ENCODE measurements at regions not wholly inside any gene's neighbourhood (a gene's known extent, or its start where the extent isn't known, plus 50 kb on each side); places are given as distances from the start of the nearest gene placed in this dataset.
"Not testable (repeated sequence)": the region's sequence is repeated elsewhere in the genome, so short reads cannot be mapped to it uniquely, and the experiment has no call there.

- no peak for DNase-seq
These were observed 78.3 kb upstream of the PCSK5 start for GRCh38 chr9:75812141-75812540.

DNA sequence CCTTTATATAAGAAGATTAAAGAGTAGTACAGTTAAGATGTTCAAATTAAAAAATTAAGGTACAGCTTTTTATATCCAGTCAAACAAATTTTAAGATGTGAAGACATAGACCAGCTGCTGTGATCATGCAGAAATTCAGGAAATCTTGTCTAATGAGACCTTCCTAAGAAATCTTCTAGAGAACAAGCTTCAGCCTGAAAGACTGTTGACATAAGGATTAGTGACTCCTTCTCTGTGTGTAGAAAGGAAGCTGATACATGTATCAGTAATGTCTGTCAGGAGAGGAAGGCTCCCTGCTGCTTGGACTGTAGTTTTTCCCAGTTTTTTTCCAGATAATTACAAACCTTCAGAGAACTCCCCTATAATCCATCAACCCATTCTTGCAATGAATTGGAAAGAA lies 75.8 kb upstream of the PCSK5 start:
- no peak for DNase-seq

GRCh38 chr9:75820471-75821115 lies 69.9 kb upstream of the PCSK5 start:
- DNase-seq, result not testable (repeated sequence)

GRCh38 chr9:75823151-75823550 lies 67.3 kb upstream of the PCSK5 start:
- DNase-seq, result no peak

DNA sequence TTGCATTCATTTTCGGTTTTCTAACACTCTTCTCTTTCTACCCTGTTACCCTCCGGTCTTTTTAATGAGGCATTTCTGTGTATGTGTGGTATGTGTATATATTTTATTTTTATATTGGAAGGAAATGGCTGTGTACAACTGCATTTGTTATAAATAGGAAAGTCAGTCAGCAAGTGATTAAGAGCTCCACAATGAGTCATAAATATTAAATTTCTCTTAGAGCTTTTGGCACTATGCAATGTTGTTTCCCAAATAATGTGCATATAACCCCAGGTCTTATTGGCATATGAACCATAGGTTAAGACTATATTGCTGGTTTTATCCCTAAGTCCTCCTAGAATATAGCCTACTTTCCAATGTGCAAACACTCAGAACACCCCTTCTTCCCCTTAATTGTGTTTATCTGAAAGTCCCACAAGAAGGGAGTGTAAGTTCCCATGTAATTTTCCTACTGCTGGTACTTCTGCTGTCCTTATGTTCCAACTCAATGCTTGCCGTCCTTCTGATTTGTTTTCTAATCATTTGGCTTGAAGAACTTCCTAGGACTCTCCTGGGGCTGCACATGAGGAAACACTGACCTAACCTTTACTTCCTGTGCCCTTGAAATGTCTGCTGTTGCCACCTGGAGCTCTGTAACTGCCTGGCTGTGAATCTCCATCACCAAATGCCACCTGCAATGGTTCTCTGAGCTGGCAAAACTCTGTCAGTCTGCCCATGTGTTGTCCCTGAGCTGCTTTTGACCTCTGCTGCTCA lies 65.5 kb upstream of the PCSK5 start:
- DNase-seq, result no peak

DNA sequence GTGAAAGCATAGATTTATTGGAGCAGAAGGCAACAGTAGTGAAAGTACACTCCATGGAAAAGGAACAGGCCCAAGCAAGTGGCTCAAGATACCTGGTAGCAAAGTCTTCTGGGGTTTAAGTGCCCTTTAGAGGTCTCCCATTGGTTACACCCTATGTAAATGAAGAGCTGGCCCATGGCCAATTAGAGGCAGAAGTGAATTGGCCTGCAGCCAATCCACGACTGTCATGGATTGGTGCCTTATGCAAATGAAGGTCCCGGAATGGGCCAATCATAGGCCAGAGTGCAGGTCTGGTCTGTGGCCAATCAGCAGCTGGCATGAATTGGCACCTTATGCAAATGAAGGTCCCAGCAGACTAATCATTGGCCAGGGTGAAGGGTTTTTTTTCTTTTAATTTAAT lies 64.2 kb upstream of the PCSK5 start:
- no peak for DNase-seq

GRCh38 chr9:75830303-75830702 lies 60.2 kb upstream of the PCSK5 start:
- DNase-seq, result no peak

- DNase-seq, result no peak
These were observed 56.7 kb upstream of the PCSK5 start for GRCh38 chr9:75833778-75834177.

DNA sequence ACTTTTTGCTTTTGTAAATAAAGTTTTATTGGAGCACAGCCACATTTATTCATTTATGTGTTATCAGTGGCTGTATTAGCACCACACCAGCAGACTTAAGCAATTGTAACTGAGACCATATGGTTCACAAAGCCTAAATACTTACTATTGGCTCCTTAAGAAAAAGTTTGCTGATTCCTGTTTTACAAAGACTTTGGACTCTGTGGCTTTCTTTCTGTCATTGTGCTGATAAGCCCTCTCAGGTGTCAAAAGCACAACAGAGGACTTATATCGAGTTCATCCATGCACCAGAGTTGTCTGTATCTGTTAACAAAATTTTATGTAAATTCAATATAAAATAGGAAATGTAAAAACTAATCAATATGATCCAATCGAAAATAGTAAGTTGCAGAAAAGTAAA lies 55.6 kb upstream of the PCSK5 start:
- DNase-seq, result no peak
